Mammary epithelial cell (primary cell): ENCODE measurements at regions not wholly inside any gene's neighbourhood (a gene's known extent, or its start where the extent isn't known, plus 50 kb on each side); places are given as distances from the start of the nearest gene placed in this dataset.

Experiments used
- EZH2 ChIP-seq: IDR thresholded peaks from 2 replicates; pipeline ENCODE4 v1.6.1; 2012; ENCODE audit warnings: low read length, inconsistent platforms, borderline replicate concordance
- TF ChIP-seq, protein P1 (sequence below), 2 donors: IDR thresholded peaks in 1 of 2; conservative IDR thresholded peaks in 1 of 2; 2 replicates each; pipeline ENCODE4 v1.5.1; 2011 to 2012; ENCODE audit warnings: inconsistent platforms in 2 of 2, low read length in 2 of 2, mild to moderate bottlenecking in 2 of 2, control low read depth in 1 of 2, low read depth in 1 of 2; ENCODE audit not compliant: insufficient read depth in 1 of 2; ENCODE audit errors: extremely low read depth in 1 of 2

GRCh38 chr20:60454491-60454890 is 496.3 kb downstream of the CDH26 start:
- TF ChIP-seq, protein P1, sequence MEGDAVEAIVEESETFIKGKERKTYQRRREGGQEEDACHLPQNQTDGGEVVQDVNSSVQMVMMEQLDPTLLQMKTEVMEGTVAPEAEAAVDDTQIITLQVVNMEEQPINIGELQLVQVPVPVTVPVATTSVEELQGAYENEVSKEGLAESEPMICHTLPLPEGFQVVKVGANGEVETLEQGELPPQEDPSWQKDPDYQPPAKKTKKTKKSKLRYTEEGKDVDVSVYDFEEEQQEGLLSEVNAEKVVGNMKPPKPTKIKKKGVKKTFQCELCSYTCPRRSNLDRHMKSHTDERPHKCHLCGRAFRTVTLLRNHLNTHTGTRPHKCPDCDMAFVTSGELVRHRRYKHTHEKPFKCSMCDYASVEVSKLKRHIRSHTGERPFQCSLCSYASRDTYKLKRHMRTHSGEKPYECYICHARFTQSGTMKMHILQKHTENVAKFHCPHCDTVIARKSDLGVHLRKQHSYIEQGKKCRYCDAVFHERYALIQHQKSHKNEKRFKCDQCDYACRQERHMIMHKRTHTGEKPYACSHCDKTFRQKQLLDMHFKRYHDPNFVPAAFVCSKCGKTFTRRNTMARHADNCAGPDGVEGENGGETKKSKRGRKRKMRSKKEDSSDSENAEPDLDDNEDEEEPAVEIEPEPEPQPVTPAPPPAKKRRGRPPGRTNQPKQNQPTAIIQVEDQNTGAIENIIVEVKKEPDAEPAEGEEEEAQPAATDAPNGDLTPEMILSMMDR (conservative IDR thresholded peaks at IDR 0.05 in 1 of 2, IDR thresholded peaks at IDR 0.05 in 1 of 2; ENCODE audit: extremely low read depth in 1 of 2, insufficient read depth in 1 of 2, low read depth in 1 of 2, low read length in 2 of 2) = no peak
- no peak for TF ChIP-seq EZH2
